Neural progenitor cell (in vitro differentiated cells): ENCODE measurements at regions not wholly inside any gene's neighbourhood (a gene's known extent, or its start where the extent isn't known, plus 50 kb on each side); places are given as distances from the start of the nearest gene placed in this dataset. TPM values are rescaled to one million over a fixed set of nuclear protein-coding genes. Genes with fewer than 3 reads are reported as not detected.

Experiments used
- small RNA-seq: library from RNA; depleted of rRNA; stranded (forward); fragments of <200 nt; gene quantifications from one replicate; pipeline ENCODE3, GENCODE V24; 2015

Small RNAs in the stretch of these regions (small RNA-seq; reads per million reads assigned to genes)
- gene RF00019 = not detected
